Daoy (cell line): ENCODE measurements at regions not wholly inside any gene's neighbourhood (a gene's known extent, or its start where the extent isn't known, plus 50 kb on each side); places are given as distances from the start of the nearest gene placed in this dataset.
"Not testable (repeated sequence)": the region's sequence is repeated elsewhere in the genome, so short reads cannot be mapped to it uniquely, and the experiment has no call there.

Experiments
- DNase-seq: peaks from one replicate; pipeline ENCODE4 v3.0.0-alpha.2; 2015; ENCODE audit warnings: low read depth

GRCh38 chr17:33837281-33837680, 417.8 kb upstream of the CCL2 start:
- no peak for DNase-seq

- DNase-seq: no peak
Observed at GRCh38 chr17:33838281-33838680, 416.8 kb upstream of the CCL2 start.

GRCh38 chr17:33847900-33848299, 407.2 kb upstream of the CCL2 start:
- no peak for DNase-seq

- DNase-seq: no peak
Observed at GRCh38 chr17:33848433-33848832, 406.7 kb upstream of the CCL2 start.

- DNase-seq: peak; percentile 33
Observed at GRCh38 chr17:33854596-33854995, 400.5 kb upstream of the CCL2 start.

- DNase-seq: no peak
Observed at GRCh38 chr17:33858121-33858520, 397.0 kb upstream of the CCL2 start.

GRCh38 chr17:33858682-33859081, 396.4 kb upstream of the CCL2 start:
- no peak for DNase-seq

GRCh38 chr17:33862772-33863602, 392.1 kb upstream of the CCL2 start:
- DNase-seq: no peak

GRCh38 chr17:33864758-33865229, 390.3 kb upstream of the CCL2 start:
- no peak for DNase-seq

- DNase-seq: no peak
Observed at GRCh38 chr17:33868899-33869298, 386.2 kb upstream of the CCL2 start.

GRCh38 chr17:33870936-33871335, 384.1 kb upstream of the CCL2 start:
- no peak for DNase-seq

- DNase-seq: peak; percentile 98
Observed at GRCh38 chr17:33871720-33872540, 383.2 kb upstream of the CCL2 start.

- DNase-seq: peak; percentile 69
Observed at GRCh38 chr17:33873201-33873617, 381.9 kb upstream of the CCL2 start.

- peak; percentile 23 for DNase-seq
Observed at GRCh38 chr17:33874617-33875060, 380.4 kb upstream of the CCL2 start.

- no peak for DNase-seq
Observed at GRCh38 chr17:33875973-33876372, 379.1 kb upstream of the CCL2 start.

GRCh38 chr17:33882273-33882672, 372.8 kb upstream of the CCL2 start:
- not testable (repeated sequence) for DNase-seq

- DNase-seq: not testable (repeated sequence)
Observed at GRCh38 chr17:33882677-33883076, 372.4 kb upstream of the CCL2 start.

GRCh38 chr17:33888455-33888854, 366.6 kb upstream of the CCL2 start:
- peak; percentile 91 for DNase-seq

GRCh38 chr17:33889040-33889439, 366.0 kb upstream of the CCL2 start:
- DNase-seq: no peak

- DNase-seq: no peak
Observed at GRCh38 chr17:33889766-33890165, 365.3 kb upstream of the CCL2 start.

GRCh38 chr17:33892717-33893591, 362.1 kb upstream of the CCL2 start:
- DNase-seq: no peak

- no peak for DNase-seq
Observed at GRCh38 chr17:33895491-33895890, 359.6 kb upstream of the CCL2 start.
